ENCODE measurements at regions not wholly inside any gene's neighbourhood (a gene's known extent, or its start where the extent isn't known, plus 50 kb on each side); places are given as distances from the start of the nearest gene placed in this dataset.

- Histone ChIP-seq H4K20me1 (ENCODE audit: control insufficient read depth, extremely low read depth, insufficient read depth, low read length) (no peaks in the 10 kb centered on the region), H3K4me1 (ENCODE audit: control insufficient read depth, extremely low read depth, insufficient read depth, low read length) (no peaks in the 10 kb centered on the region), H3K9me3 (ENCODE audit: control insufficient read depth, insufficient read depth, low read depth, low read length) (no peaks in the 10 kb centered on the region), H3K79me2 (ENCODE audit: control insufficient read depth, insufficient read depth, low read length) (no peaks in the 10 kb centered on the region), H3K4me3 (replicated peaks in 1 of 4; ENCODE audit: control extremely low read depth in 1 of 4, insufficient read depth in 1 of 4, low read depth in 3 of 4, low read length in 4 of 4) (no peak overlapping the region), H3K27me3 (ENCODE audit: control insufficient read depth, insufficient read depth, low read length) (no peaks in the 10 kb centered on the region), H2AFZ (ENCODE audit: low read length) (no peak overlapping the region), H3K4me2 (ENCODE audit: extremely low read depth, insufficient read depth, low read length) (no peak overlapping the region), H3K27ac (ENCODE audit: insufficient read depth, low read length) (no peak overlapping the region), H3K9ac (ENCODE audit: insufficient read depth, low read length) (no peak overlapping the region), H3K36me3 (ENCODE audit: control insufficient read depth, insufficient read depth, low read length) (no peaks in the 10 kb centered on the region)
- TF ChIP-seq EZH2 (IDR thresholded peaks at IDR 0.05; ENCODE audit: low read length, missing control alignments) (no peak), CTCF (conservative IDR thresholded peaks at IDR 0.05 in 1 of 2, IDR thresholded peaks at IDR 0.05 in 1 of 2; ENCODE audit: low read depth in 1 of 2, low read length in 2 of 2) (no peak)
- no peak for DNase-seq (ENCODE audit: low read depth in 2 of 2)
Measured at GRCh38 chr1:58206749-58207148, 339.8 kb downstream of the OMA1 start.

- H4K20me1 ChIP-seq (ENCODE audit: control insufficient read depth, extremely low read depth, insufficient read depth, low read length), result no peaks in the 10 kb centered on the region
- no peak overlapping the region for H3K27ac ChIP-seq (ENCODE audit: insufficient read depth, low read length)
- no peaks in the 10 kb centered on the region for H3K36me3 ChIP-seq (ENCODE audit: control insufficient read depth, insufficient read depth, low read length)
- TF ChIP-seq CTCF (conservative IDR thresholded peaks at IDR 0.05 in 1 of 2, IDR thresholded peaks at IDR 0.05 in 1 of 2; ENCODE audit: low read depth in 1 of 2, low read length in 2 of 2) (no peak), EZH2 (IDR thresholded peaks at IDR 0.05; ENCODE audit: low read length, missing control alignments) (no peak)
- no peak overlapping the region for H3K4me3 ChIP-seq (replicated peaks in 1 of 4; ENCODE audit: control extremely low read depth in 1 of 4, insufficient read depth in 1 of 4, low read depth in 3 of 4, low read length in 4 of 4)
- no peaks in the 10 kb centered on the region for H3K79me2 ChIP-seq (ENCODE audit: control insufficient read depth, insufficient read depth, low read length)
- no peak overlapping the region for H2AFZ ChIP-seq (ENCODE audit: low read length)
- no peak overlapping the region for H3K4me2 ChIP-seq (ENCODE audit: extremely low read depth, insufficient read depth, low read length)
- DNase-seq (ENCODE audit: low read depth in 2 of 2), result no peak
- H3K9ac ChIP-seq (ENCODE audit: insufficient read depth, low read length), result no peak overlapping the region
- H3K27me3 ChIP-seq (ENCODE audit: control insufficient read depth, insufficient read depth, low read length), result no peaks in the 10 kb centered on the region
- H3K4me1 ChIP-seq (ENCODE audit: control insufficient read depth, extremely low read depth, insufficient read depth, low read length), result no peaks in the 10 kb centered on the region
- no peaks in the 10 kb centered on the region for H3K9me3 ChIP-seq (ENCODE audit: control insufficient read depth, insufficient read depth, low read depth, low read length)
Measured at GRCh38 chr1:58204284-58204683, 342.2 kb downstream of the OMA1 start.

- H4K20me1 ChIP-seq (ENCODE audit: control insufficient read depth, extremely low read depth, insufficient read depth, low read length), result no peaks in the 10 kb centered on the region
- no peak overlapping the region for H3K27ac ChIP-seq (ENCODE audit: insufficient read depth, low read length)
- no peaks in the 10 kb centered on the region for H3K4me1 ChIP-seq (ENCODE audit: control insufficient read depth, extremely low read depth, insufficient read depth, low read length)
- H3K4me2 ChIP-seq (ENCODE audit: extremely low read depth, insufficient read depth, low read length), result no peak overlapping the region
- no peak overlapping the region for H3K9ac ChIP-seq (ENCODE audit: insufficient read depth, low read length)
- TF ChIP-seq CTCF (conservative IDR thresholded peaks at IDR 0.05 in 1 of 2, IDR thresholded peaks at IDR 0.05 in 1 of 2; ENCODE audit: low read depth in 1 of 2, low read length in 2 of 2), result no peak
- TF ChIP-seq EZH2 (IDR thresholded peaks at IDR 0.05; ENCODE audit: low read length, missing control alignments), result no peak
- no peaks in the 10 kb centered on the region for H3K27me3 ChIP-seq (ENCODE audit: control insufficient read depth, insufficient read depth, low read length)
- H3K36me3 ChIP-seq (ENCODE audit: control insufficient read depth, insufficient read depth, low read length), result no peaks in the 10 kb centered on the region
- H3K4me3 ChIP-seq (replicated peaks in 1 of 4; ENCODE audit: control extremely low read depth in 1 of 4, insufficient read depth in 1 of 4, low read depth in 3 of 4, low read length in 4 of 4), result no peak overlapping the region
- no peaks in the 10 kb centered on the region for H3K79me2 ChIP-seq (ENCODE audit: control insufficient read depth, insufficient read depth, low read length)
- no peak for DNase-seq (ENCODE audit: low read depth in 2 of 2)
- H3K9me3 ChIP-seq (ENCODE audit: control insufficient read depth, insufficient read depth, low read depth, low read length), result no peaks in the 10 kb centered on the region
- no peak overlapping the region for H2AFZ ChIP-seq (ENCODE audit: low read length)
Measured at GRCh38 chr1:58201492-58202106, 344.9 kb downstream of the OMA1 start.
